GM19468 (cell line): ENCODE measurements at regions not wholly inside any gene's neighbourhood (a gene's known extent, or its start where the extent isn't known, plus 50 kb on each side); places are given as distances from the start of the nearest gene placed in this dataset.
"Not testable (repeated sequence)": the region's sequence is repeated elsewhere in the genome, so short reads cannot be mapped to it uniquely, and the experiment has no call there.

ENCODE experiments used
- ATAC-seq: cut with Tn5 transposase; IDR thresholded peaks from one replicate; pipeline ENCODE4 v1.9.1; 2021; ENCODE audit warnings: mild to moderate bottlenecking, moderate library complexity, moderate number of reproducible peaks; ENCODE audit not compliant: unreplicated experiment; ENCODE audit errors: extremely low read depth

DNA sequence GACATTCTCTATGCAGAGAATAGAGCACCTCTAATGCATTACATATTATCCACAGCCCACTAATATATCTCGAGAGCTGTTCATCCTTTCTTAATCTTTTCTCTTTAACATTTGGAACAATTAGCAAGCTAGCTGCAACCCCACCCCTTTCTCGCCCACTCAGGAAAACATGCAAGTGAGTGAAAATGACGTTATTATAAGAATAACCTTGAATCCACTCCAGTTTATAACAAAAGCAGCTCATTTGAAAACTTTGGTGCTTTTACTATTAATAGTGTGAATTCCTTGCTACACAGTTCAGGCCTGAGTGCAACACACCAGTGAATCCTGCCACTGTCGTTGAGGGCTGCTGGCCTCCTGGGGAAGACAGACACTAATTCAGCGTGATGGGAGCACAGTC lies 63.3 kb upstream of the BMAL1 start:
- no peak for ATAC-seq

DNA sequence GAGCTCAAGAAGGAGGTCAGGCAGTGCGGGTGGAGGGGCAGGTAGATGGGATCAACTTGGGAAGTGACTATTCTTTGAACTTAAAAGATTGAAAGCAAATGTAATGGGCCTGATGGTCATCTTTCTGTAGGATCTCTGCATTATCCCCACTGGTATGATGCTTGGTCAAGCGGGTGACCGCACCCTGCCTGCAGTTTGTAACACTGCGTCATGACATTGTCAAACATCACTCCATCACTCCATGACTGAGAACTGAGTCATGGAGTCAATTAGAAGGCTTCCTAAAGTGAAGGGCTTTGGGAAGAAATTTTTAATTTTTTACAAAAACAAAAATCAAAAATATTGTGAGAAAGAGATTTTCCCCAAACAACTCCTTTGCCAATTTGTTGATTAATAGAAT lies 62.4 kb upstream of the BMAL1 start:
- ATAC-seq: no peak

DNA sequence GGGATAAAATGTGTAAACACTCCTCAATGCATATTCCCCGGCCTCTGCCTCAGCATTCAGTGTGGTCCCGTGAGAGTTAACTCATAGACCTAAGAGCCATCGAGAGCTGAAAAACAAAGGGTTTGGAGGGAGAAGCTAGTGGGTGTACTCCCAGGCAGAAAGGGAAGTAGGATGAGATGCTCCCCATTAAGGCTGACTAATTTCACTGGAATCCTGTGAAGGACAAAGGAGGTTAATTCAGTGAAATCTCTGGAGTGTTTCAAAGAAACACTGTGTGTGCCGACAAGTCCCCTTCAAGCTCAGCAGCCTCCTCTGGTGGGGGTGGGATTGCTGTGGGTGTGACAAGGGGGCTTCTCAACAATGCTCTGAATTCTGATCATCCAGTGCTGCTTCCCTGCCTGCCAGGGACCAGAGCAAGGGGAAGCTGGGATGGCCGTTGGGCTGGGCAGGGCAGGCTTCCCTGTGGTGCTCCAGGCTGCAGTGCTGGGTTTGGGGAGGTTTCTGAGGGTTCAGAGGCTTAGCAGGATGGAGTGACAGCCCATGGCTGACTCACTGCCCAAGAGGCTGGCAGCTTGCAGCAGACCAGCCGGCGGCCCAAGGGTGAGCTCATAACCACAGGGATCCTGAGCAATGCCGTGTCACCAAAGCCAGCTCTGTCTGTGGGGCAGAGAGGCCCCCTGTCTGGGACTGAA lies 61.4 kb upstream of the BMAL1 start:
- no peak for ATAC-seq

DNA sequence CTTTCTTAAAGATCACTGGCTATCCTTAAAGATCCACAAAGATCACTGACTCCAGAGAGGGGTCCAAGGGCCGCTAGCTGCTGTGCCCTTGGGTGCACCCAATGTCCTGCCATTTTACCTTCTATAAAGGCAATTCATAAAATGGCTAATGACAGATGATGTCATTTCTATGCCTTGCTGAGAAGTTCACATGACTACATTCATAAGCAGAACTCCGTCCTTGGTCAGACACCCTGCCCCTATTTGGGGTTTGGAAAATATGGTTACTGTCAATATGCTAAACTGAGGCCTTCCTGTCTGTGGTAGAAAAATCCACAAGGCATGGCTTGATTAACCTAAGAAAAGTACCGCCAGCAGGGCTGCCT lies 60.9 kb upstream of the BMAL1 start:
- no peak for ATAC-seq

DNA sequence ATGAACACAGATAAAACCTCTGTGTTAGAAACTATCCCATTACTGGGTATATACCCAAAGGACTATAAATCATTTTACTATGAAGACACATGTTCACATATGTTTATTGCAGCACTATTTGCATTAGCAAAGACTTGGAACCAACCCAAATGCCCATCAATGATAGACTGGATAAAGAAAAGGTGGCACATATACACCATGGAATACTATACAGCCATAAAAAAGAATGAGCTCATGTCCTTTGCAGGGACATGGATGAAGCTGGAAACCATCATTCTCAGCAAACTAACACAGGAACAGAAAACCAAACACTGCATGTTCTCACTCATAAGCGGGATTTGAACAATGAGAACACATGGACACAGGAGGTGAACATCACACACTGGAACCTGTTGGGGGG lies 58.9 kb upstream of the BMAL1 start:
- not testable (repeated sequence) for ATAC-seq

DNA sequence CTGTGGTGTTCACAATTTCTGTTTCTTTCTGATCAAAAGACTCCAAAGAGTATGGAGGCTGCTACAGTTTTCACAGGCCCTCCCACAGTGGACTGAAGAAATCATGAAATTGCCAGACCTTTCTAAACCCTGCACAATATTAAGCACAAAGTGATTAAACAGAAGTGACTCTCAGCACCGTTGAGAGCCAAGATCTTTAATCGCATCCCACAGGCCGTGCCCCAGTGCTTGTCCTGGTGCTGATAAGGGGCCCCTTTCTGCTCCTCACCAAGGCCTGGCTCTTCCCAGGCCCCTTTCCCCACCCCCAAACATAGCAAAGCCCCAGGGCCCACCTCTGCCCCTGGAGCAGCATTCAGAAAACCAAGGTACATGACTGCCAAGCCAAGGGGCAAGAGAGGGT lies 57.4 kb upstream of the BMAL1 start:
- no peak for ATAC-seq

DNA sequence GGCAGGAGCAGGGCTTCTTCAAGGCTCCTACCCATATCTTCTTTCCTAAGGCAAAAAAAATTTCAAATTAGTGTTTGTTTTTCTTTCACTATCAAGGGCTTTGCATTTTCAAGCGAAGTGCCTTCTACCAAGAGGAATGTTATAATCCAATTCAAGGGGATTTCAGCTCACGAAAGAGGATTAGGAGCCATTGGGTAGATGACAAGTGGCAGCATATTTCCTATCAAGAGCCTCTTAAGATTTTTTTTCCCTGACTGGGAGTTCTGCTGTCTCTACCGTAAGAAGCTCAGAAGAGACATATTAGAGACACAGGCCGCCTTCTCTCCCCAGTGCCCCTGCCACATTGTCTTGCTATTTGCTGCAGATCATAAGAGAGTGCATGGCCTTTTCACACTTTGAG lies 55.9 kb upstream of the BMAL1 start:
- ATAC-seq: no peak

DNA sequence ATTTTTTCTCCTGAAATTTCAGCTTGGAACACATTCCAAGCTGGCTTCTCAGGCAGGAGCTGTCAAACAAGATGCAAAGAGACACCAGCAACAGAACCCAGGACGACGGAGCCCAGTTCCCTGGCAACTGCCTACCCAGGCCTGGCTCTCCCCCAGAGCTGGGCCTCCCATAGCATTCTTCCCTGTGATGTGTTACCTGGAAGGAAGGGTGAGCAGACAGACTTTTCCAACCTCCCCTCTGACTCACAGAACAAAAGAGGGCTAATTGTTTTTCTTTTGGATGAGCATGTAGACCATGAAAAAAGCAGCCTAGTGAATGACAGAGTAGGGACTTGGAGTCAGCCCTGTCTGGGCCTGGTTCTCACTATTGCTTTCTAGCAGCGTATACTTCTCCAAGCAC lies 55.3 kb upstream of the BMAL1 start:
- ATAC-seq: no peak

DNA sequence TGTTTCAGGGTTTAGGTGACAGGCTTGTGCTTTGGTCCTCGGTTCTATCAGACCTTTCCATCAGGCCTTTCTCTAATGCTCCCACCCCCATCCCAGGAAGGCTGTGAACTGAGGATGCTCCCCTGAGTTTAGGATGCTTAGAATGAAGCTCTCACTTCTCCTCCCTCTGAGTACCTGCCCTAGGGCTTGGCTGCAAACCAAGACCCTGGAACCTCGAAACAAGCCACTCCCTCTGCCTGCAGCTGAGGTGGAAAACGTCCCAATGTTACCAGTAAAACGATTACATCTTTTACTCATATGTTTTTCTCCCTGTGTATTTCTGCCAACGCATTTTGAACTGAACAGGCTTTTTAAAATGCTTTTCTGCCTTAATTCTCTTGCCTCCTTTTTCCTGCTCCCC lies 54.5 kb upstream of the BMAL1 start:
- ATAC-seq: no peak

DNA sequence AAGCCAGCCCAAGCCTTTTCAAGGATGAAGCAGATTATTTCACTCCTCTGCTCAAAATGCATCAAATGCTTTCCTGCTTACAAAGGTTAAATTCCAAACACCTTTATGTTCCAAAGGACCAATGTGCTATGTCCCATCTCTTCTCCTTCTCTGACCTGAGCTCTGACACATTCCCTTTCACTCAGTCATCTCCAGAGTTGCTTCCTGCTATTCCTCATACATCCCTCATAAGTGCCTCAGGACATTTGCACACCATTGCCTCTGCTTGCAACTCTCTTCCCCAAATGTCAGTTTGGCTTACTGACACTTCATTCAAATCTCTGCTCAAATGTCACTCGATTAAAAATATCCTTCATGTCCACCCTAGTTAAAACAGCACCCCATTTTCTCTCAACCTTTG lies 53.3 kb upstream of the BMAL1 start:
- no peak for ATAC-seq

DNA sequence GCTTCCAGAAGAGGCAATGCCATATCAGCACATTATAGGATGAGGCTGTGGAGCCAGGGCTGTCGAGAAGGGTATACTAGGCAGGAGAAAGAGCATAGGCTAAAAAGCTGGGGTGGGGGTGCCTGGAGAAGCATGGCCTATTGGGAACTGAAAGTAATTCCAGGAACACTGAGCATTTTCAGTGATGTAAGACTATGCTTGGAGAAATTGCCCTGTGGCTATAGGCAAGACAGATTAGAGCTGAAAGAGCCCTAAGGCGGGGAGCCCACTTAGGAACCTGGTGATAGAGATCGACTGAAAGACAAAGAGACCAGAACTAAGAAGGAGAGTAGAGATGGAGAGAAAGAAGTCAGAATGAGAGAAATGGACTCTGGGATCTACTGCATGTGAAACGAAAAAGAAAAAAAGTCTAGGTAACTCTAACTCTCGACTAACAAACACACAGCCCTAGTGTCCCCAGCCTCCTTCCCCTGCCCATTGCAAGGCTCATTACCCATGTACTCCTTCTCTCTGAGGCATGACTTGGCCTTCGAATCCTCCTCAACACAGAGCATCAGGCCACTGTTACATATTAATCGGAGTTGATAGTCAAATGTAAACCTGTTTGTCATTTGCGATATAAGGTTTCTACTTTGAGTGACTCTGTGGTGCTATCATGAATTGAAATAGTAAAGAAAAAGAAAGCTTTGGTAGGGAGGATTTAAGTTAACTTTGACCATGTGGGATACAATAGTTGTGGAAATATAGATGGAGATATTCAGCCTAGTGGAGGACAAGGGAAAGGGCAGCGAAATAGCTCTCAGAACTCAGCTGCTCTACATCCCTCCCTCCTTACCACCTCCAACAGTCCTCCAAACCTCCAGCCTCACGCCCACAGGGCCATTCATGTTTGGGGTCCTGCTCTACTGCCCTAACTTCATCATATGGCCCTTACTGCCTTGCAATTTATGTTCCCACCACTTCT lies 52.3 kb upstream of the BMAL1 start:
- no peak for ATAC-seq

DNA sequence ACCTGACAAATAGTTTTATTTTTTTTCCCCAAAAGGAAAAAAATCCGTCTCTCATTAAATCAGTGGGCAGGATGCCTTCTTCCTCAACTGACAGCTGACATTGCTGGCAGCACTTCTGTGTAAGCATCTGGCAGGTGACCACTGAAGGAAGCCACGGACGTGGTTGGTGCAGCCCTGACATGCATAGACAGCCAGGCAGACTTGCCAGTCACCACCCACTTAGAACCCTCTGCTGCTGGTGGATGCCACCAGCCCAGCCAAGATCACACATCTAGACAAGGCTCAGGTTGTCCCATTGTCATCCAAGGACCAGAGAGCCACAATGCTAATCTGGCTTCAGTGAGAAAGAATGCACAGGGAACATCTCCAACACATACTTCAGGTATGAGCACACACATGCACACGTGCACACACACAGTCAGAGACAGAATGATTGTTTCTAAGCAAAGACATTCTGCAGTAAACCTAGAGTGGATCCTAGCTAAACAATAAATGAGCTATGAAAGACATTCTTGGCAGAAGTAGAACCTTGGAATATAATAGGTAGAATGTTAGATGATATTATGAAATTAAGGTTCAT lies 49.8 kb upstream of the BMAL1 start:
- ATAC-seq: no peak
